T47D (cell line): ENCODE measurements at regions not wholly inside any gene's neighbourhood (a gene's known extent, or its start where the extent isn't known, plus 50 kb on each side); places are given as distances from the start of the nearest gene placed in this dataset.

ENCODE experiments used
- DNase-seq, 2 experiments: peaks; one replicate each; pipeline versions ENCODE4 v3.0.0 to v3.0.0-alpha.2; 2011 to 2012; ENCODE audit warnings: low read depth in 1 of 2, low spot score in 1 of 2
- JUND ChIP-seq: IDR thresholded peaks from 2 replicates; pipeline ENCODE4 v1.6.1; 2012; ENCODE audit warnings: low read depth
- in situ Hi-C: cut with HindIII; loops from 2 replicates; pipeline ENCODE4 v1.10.0; 2016; ENCODE audit warnings: low sequenced_read_pairs, low pct_unique_long_range_greater_than_20kb

GRCh38 chr3:162130582-162130981 lies 634.0 kb downstream of the OTOL1 start:
- TF ChIP-seq JUND = no peak
- in situ Hi-C loops = no loop called here
- DNase-seq = no peak

GRCh38 chr3:162132981-162133380 lies 636.4 kb downstream of the OTOL1 start:
- TF ChIP-seq JUND = no peak
- in situ Hi-C loops = no loop called here
- DNase-seq = no peak

GRCh38 chr3:162134571-162134970 lies 638.0 kb downstream of the OTOL1 start:
- in situ Hi-C loops = no loop called here
- no peak for DNase-seq

GRCh38 chr3:162136136-162136535 lies 639.5 kb downstream of the OTOL1 start:
- DNase-seq = no peak
- in situ Hi-C loops = no loop called here
- no peak for TF ChIP-seq JUND

More at GRCh38 chr3:162134571-162134970, 638.0 kb downstream of the OTOL1 start:
- no peak for TF ChIP-seq JUND

GRCh38 chr3:162138509-162138908 lies 641.9 kb downstream of the OTOL1 start:
- in situ Hi-C loops = no loop called here
- no peak for TF ChIP-seq JUND
- DNase-seq = no peak

GRCh38 chr3:162139841-162140240 lies 643.2 kb downstream of the OTOL1 start:
- in situ Hi-C loops = no loop called here
- DNase-seq = no peak
- no peak for TF ChIP-seq JUND

GRCh38 chr3:162141272-162141791 lies 644.7 kb downstream of the OTOL1 start:
- in situ Hi-C loops = no loop called here
- DNase-seq = no peak
- TF ChIP-seq JUND = no peak

GRCh38 chr3:162142511-162142910 lies 645.9 kb downstream of the OTOL1 start:
- in situ Hi-C loops = no loop called here
- no peak for TF ChIP-seq JUND
- DNase-seq = no peak

GRCh38 chr3:162143180-162143579 lies 646.6 kb downstream of the OTOL1 start:
- in situ Hi-C loops = no loop called here
- no peak for DNase-seq

GRCh38 chr3:162147996-162148395 lies 651.4 kb downstream of the OTOL1 start:
- TF ChIP-seq JUND = no peak
- DNase-seq = no peak
- in situ Hi-C loops = no loop called here

More at GRCh38 chr3:162143180-162143579, 646.6 kb downstream of the OTOL1 start:
- TF ChIP-seq JUND = no peak

- no peak for TF ChIP-seq JUND
- in situ Hi-C loops = no loop called here
- no peak for DNase-seq
Observed at GRCh38 chr3:162150790-162151189, 654.2 kb downstream of the OTOL1 start.

GRCh38 chr3:162152636-162153035 lies 656.0 kb downstream of the OTOL1 start:
- in situ Hi-C loops = no loop called here
- TF ChIP-seq JUND = no peak
- DNase-seq = no peak

GRCh38 chr3:162161595-162161994 lies 665.0 kb downstream of the OTOL1 start:
- in situ Hi-C loops = no loop called here
- DNase-seq = no peak
- no peak for TF ChIP-seq JUND

- in situ Hi-C loops = no loop called here
- TF ChIP-seq JUND = no peak
- no peak for DNase-seq
Observed at GRCh38 chr3:162165346-162165745, 668.7 kb downstream of the OTOL1 start.
